Colon (tissue), 2 donors: ENCODE measurements at regions not wholly inside any gene's neighbourhood (a gene's known extent, or its start where the extent isn't known, plus 50 kb on each side); places are given as distances from the start of the nearest gene placed in this dataset.
"Not testable (repeated sequence)": the region's sequence is repeated elsewhere in the genome, so short reads cannot be mapped to it uniquely, and the experiment has no call there.

Experiments used
- FAIRE-seq: peaks from 2 replicates; lab custom pipeline; 2012; peaks lifted over from hg19 to GRCh38; lab: Jason Lieb, UNC
- donor health status: control.
- donor health status: control.

GRCh38 chr14:22190411-22191191, 398.4 kb downstream of the DAD1 start:
- FAIRE-seq, result no peak

DNA sequence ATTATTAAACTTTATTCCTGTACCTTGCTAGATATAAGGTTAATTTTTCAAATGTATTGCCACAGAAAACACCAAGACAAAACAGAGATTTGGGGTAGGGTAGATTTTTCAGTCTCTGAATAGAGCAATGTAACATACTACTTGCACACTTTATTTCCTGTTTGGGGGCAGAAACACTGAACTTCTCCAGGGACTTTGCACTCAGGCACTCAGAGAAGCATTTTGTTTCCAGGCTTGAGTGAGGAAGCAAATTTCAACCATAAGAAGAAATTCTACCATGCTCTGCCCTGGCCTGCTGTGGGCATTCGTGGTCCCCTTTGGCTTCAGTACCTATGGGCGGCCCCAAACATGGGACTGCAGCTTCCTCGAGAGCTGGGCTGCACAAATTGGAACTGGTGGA, 399.1 kb downstream of the DAD1 start:
- FAIRE-seq, result no peak

DNA sequence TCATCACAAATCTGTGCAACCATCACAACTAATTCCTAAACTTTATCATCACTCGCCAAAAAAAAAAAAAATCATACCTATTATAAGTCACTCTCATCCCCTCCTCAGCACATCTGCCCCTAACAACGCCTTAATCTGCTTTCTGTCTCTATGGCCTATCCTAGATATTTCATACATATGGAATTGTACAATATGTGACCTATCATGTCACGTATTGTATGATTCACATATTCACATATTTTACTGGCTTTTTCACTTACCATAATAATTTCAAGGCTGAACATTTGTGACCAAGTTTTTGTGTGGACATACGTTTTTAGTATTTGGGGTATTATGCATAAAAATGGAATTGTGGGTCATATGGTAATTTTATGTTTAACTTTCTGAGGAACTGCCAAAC, 400.7 kb downstream of the DAD1 start:
- no peak for FAIRE-seq

DNA sequence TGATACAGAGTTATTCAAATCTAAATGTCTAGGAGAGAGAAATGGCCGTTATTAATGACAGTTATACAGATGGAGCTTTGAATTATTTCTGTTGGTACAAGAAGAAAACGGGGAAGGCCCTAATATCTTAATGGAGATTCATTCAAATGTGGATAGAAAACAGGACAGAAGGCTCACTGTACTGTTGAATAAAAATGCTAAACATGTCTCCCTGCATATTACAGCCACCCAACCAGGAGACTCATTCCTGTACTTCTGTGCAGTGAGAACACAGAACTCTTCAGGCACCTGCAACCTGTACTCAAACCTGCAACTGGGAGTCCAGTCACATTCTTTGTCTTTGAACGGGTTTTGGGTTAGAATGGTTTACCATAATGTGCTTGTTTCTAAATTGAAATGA, 403.2 kb downstream of the DAD1 start:
- FAIRE-seq, result no peak

GRCh38 chr14:22185191-22185590, 403.8 kb downstream of the DAD1 start:
- FAIRE-seq, result no peak

GRCh38 chr14:22184830-22185168, 404.2 kb downstream of the DAD1 start:
- no peak for FAIRE-seq

GRCh38 chr14:22184157-22184829, 404.7 kb downstream of the DAD1 start:
- no peak for FAIRE-seq

DNA sequence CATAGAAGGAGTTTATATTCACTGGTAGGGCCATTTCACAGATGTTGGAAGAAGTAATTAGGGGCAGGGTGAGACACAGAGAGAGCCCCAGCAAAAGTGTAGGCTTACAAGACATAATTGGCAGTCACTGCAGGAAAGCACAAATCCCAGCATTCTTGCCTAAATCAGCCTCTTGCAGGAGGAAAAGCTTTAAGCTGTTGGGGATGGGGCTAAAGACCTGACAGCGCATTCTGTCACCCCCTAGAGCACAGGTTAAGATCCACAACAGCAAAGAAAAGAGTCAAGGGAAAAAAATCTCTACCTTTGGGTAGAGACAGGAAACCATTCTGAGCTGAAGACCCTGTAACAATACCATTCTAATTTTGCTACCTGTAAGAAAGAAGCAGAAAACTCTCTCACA, 409.0 kb downstream of the DAD1 start:
- FAIRE-seq, result no peak

DNA sequence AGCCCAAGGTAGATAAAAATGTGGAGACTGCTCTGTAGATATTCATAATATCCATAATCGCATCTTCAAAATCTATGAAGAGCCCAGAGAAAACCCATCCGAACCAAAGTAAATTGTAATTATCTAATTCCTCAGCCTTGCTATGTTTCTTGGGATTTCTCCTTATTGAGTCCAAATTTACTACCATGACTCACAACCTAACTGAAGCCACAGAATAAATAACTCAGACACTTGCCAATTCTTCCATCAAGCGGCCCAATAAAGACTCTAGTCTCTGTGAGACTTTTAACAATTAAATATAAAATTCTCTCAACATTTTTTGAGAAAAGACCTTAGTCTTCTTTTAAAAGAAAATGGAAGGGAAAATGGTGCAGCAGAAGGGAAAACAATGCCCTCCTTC, 409.8 kb downstream of the DAD1 start:
- FAIRE-seq, result no peak

DNA sequence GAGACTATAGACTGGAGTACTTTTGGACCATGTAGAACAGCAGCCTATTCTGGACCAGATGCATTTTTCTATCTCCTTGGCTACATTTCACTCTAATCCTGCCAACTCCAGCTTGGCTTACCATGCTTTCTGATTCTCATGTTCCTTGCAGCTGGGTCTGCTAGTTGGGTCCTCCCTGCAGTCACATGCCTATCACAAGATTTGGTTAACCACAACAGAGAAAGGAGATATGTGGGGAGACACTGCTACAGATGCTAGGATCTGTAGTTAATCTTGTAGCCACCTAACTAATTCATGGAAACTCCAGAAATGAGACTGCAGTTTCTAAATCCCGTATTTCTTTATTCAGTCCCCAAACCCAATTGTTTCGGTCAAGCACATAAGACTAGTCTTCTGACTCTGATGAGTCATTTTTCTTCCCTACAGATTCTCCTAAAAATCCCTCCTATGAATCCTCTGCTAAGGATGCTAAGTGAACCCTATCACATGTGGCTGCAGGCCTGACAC, 410.6 kb downstream of the DAD1 start:
- no peak for FAIRE-seq

- no peak for FAIRE-seq
Observed at GRCh38 chr14:22177870-22178269, 411.2 kb downstream of the DAD1 start.

- FAIRE-seq, result no peak
Observed at GRCh38 chr14:22176957-22177356, 412.1 kb downstream of the DAD1 start.

DNA sequence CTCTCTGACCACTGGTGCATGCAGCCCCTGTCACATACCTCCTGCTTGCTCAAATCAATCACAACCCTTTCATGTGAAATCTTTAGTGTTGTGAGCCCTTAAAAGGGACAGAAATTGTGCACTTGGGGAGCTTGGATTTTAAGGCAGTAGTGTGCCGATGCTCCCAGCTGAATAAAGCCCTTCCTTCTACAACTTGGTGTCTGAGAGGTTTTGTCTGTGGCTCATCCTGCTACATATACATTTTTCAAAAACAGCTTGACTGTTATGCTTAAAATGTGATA, 413.8 kb downstream of the DAD1 start:
- FAIRE-seq, result not testable (repeated sequence)

- FAIRE-seq, result peak; percentile 78
Observed at GRCh38 chr14:22174412-22175277, 414.4 kb downstream of the DAD1 start.

DNA sequence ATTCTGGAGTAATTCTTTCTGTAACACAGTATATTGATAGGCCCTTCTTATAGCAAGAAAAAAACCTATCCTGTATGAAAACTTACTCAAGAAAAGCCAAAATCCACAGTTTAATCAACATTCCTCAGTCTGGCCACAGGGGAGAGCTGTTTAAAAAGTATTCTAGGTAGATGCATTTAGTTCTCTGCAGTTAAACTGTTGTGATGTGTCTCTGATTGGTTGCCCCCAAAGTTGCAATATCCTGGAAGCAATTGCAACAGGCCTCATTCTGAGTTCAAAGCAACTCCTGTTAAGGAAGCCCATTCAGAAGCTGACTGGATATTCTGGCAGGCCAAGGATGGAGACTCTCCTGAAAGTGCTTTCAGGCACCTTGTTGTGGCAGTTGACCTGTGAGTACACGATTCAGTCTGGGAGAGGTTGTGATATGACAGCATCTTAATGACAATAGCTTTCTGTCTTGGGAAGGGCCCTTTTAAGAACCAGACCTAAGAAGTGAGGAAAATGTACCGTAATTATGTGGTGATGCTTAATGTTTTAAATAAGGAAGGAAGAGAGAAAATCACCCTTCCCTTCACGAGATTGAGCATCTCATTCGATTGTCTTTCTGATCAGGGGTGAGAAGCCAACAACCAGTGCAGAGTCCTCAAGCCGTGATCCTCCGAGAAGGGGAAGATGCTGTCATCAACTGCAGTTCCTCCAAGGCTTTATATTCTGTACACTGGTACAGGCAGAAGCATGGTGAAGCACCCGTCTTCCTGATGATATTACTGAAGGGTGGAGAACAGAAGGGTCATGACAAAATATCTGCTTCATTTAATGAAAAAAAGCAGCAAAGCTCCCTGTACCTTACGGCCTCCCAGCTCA, 420.7 kb downstream of the DAD1 start:
- no peak for FAIRE-seq

DNA sequence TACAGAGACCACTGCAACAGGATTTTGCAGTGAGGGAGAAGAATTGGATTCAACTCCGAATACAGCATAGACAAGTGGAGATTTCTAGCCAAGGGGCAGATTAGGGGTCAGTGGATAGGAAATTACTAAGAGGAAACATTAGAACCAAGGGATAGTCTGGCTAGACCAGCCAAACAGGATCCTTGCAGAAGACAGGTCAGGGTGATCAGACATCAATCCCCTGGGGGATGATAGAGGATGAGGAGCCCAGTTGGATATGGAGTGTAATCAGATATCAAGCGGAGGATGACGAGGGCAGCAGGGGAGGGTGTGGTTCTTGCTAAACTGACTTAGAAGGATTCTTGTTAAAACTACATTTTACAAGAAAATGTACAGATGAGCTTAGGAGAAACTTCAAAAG, 424.4 kb downstream of the DAD1 start:
- no peak for FAIRE-seq

DNA sequence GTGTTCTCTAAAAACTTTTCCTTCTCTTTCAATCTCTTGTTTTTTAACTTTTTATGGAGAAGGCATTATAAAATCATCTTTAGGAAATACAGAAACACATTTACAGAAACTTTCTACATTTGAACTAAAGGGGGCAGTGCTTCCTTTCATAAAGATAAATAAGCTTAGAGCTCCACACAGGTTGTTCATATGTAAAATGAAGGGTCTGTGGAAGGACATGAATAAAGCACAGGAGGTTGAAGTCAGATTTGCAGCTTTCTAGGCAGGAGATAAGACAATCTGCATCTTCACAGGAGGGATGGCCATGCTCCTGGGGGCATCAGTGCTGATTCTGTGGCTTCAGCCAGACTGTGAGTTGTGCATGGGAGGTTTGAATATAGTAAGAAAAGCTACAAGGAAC, 426.0 kb downstream of the DAD1 start:
- no peak for FAIRE-seq

GRCh38 chr14:22159957-22160356, 429.1 kb downstream of the DAD1 start:
- FAIRE-seq, result no peak

DNA sequence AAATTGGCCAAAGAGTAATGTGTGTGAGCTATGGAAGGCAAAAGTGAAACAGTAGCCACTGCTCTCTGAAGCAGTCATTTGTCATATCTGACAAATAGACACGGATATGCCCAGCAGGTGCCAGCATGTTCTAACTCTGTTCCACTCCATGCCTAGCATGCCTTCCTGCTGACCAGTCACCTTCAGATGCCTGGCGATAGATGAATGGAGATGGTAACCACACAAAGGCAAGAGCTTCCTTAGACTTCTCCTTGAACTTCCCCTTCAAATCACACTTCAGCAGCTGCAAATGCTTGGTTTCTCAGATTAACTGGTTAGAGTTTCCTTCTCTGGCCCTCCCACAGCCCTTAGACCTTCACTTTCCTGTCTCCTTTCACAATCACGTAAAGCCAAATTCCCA, 429.9 kb downstream of the DAD1 start:
- FAIRE-seq, result no peak

DNA sequence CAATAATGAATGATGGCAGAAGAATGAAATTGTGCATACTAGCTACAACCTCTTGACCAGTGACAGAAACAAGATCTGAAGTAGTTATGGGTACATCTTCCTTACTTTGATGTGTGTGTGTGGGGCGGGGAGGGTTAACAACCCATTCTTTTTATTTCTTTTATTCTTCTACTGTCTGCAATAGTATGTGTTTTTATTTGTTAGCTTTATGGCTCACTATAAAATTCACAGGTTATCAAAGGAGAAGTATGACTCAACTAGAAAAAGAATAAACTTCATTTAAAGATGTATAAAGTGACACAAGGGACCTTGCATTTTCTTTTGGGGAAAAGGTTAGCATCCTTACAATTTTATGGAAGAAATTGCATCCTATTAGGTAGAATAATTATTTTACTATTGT, 430.5 kb downstream of the DAD1 start:
- no peak for FAIRE-seq

DNA sequence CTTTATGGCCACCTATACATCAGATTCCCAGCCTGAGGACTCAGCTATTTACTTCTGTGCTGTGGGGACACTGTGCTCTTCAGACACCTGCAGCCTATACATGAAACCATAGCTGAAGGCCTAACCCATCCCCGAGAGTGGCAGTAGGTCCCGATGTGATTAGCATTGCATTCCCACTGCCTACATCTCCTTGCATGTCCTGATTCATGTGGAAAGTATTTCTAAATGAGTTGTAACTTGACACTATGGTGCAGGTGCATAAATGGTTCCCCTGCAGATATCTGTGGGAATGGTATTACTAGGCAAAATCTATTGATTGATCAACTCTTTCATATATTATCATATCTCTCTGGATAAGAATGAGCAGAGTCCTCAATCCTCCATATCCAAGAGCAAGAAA, 433.5 kb downstream of the DAD1 start:
- FAIRE-seq, result no peak

GRCh38 chr14:22152903-22153302, 436.1 kb downstream of the DAD1 start:
- no peak for FAIRE-seq
